ENCODE measurements at regions not wholly inside any gene's neighbourhood (a gene's known extent, or its start where the extent isn't known, plus 50 kb on each side); places are given as distances from the start of the nearest gene placed in this dataset.

DNA sequence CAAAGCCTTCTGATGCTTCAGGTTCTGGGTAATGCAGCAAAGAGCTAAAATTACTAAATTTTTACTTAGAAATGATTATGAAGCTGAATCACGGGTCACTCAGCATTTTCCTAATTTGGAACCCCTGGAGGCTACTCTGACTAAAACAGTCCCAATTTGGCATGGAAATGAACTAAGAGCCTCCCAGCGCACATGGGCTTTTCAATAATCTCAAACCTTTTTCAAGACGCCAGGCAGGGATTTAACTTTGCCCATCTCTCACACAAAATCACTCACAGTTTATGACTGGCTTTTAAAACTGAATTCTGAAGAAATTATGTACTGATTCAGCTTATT lies 68.3 kb downstream of the LLPH start:
- TF ChIP-seq GLIS3 (CRISPR knock-in tag; IDR thresholded peaks at IDR 0.05): no peak
- TF ChIP-seq ZFP3 (CRISPR knock-in tag; IDR thresholded peaks at IDR 0.05): no peak
- TF ChIP-seq ZNF70 (CRISPR knock-in tag; IDR thresholded peaks at IDR 0.05): no peak
- TF ChIP-seq, protein P1, sequence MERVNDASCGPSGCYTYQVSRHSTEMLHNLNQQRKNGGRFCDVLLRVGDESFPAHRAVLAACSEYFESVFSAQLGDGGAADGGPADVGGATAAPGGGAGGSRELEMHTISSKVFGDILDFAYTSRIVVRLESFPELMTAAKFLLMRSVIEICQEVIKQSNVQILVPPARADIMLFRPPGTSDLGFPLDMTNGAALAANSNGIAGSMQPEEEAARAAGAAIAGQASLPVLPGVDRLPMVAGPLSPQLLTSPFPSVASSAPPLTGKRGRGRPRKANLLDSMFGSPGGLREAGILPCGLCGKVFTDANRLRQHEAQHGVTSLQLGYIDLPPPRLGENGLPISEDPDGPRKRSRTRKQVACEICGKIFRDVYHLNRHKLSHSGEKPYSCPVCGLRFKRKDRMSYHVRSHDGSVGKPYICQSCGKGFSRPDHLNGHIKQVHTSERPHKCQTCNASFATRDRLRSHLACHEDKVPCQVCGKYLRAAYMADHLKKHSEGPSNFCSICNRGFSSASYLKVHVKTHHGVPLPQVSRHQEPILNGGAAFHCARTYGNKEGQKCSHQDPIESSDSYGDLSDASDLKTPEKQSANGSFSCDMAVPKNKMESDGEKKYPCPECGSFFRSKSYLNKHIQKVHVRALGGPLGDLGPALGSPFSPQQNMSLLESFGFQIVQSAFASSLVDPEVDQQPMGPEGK (CRISPR knock-in tag; IDR thresholded peaks at IDR 0.05; ENCODE audit: borderline replicate concordance): no peak
- TF ChIP-seq BACH2 (CRISPR knock-in tag; IDR thresholded peaks at IDR 0.05; ENCODE audit: borderline replicate concordance): no peak
- no peak for ATAC-seq

DNA sequence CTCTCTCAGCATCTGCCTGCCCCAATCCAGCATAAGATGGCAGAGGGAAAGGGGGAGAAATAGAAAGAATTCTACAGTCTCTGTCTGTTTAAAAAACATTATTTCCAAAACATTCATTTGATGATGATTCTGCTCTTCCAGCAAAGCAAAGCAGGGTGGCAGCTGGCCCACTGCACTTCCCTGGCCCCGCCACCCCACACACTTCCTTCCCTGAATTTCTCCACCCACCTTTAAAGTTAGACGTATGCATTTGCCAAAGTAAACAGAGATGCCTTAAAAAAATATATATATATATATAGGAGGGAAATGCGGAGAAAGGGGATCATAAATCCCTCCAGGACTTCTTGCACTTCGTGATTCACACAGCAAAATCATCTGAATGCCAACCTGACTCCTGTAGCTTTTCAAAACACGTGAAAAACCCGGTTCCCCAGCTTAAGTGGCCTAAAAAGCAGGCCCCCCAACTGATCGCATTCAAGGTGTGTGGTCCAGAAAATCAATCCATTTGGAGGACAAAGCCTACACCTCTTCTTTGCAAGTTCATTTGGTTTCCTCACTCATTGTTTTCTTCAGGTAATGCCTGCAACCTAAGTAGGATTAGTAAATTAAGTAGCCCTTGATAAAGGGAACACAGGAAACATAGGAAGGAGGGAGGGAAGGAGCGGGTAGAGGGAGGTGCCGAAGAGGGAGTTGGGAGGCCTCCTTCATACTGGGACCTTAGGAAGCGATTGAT lies 68.8 kb downstream of the LLPH start:
- TF ChIP-seq TCF4 (CRISPR knock-in tag; IDR thresholded peaks at IDR 0.05; ENCODE audit: borderline replicate concordance): no peak
- TF ChIP-seq ZC3H10 (CRISPR knock-in tag; IDR thresholded peaks at IDR 0.05): no peak
- TF ChIP-seq, protein P1 (CRISPR knock-in tag; IDR thresholded peaks at IDR 0.05; ENCODE audit: borderline replicate concordance): no peak
- TF ChIP-seq CSDC2 (CRISPR knock-in tag; IDR thresholded peaks at IDR 0.05): no peak
- TF ChIP-seq ZNF8 (CRISPR knock-in tag; IDR thresholded peaks at IDR 0.05): no peak
- TF ChIP-seq BACH2 (CRISPR knock-in tag; IDR thresholded peaks at IDR 0.05; ENCODE audit: borderline replicate concordance): no peak
- TF ChIP-seq ISL1 (CRISPR knock-in tag; IDR thresholded peaks at IDR 0.05): no peak
- TF ChIP-seq ESRRG (CRISPR knock-in tag; IDR thresholded peaks at IDR 0.05): no peak
- no peak for TF ChIP-seq ARNTL (CRISPR knock-in tag; IDR thresholded peaks at IDR 0.05; ENCODE audit: borderline replicate concordance, low read depth)
- TF ChIP-seq RARB (CRISPR knock-in tag; IDR thresholded peaks at IDR 0.05): no peak
- no peak for TF ChIP-seq GLIS3 (CRISPR knock-in tag; IDR thresholded peaks at IDR 0.05)
- TF ChIP-seq, protein P2, sequence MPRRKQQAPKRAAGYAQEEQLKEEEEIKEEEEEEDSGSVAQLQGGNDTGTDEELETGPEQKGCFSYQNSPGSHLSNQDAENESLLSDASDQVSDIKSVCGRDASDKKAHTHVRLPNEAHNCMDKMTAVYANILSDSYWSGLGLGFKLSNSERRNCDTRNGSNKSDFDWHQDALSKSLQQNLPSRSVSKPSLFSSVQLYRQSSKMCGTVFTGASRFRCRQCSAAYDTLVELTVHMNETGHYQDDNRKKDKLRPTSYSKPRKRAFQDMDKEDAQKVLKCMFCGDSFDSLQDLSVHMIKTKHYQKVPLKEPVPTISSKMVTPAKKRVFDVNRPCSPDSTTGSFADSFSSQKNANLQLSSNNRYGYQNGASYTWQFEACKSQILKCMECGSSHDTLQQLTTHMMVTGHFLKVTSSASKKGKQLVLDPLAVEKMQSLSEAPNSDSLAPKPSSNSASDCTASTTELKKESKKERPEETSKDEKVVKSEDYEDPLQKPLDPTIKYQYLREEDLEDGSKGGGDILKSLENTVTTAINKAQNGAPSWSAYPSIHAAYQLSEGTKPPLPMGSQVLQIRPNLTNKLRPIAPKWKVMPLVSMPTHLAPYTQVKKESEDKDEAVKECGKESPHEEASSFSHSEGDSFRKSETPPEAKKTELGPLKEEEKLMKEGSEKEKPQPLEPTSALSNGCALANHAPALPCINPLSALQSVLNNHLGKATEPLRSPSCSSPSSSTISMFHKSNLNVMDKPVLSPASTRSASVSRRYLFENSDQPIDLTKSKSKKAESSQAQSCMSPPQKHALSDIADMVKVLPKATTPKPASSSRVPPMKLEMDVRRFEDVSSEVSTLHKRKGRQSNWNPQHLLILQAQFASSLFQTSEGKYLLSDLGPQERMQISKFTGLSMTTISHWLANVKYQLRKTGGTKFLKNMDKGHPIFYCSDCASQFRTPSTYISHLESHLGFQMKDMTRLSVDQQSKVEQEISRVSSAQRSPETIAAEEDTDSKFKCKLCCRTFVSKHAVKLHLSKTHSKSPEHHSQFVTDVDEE (CRISPR knock-in tag; IDR thresholded peaks at IDR 0.05): no peak
- no peak for TF ChIP-seq ZNF565 (CRISPR knock-in tag; conservative IDR thresholded peaks at IDR 0.05; ENCODE audit: low read depth)
- no peak for TF ChIP-seq ZNF70 (CRISPR knock-in tag; IDR thresholded peaks at IDR 0.05)
- TF ChIP-seq TOX (CRISPR knock-in tag; IDR thresholded peaks at IDR 0.05; ENCODE audit: borderline replicate concordance): no peak
- TF ChIP-seq OSR1 (CRISPR knock-in tag; IDR thresholded peaks at IDR 0.05): no peak
- no peak for TF ChIP-seq SNAI2 (CRISPR knock-in tag; IDR thresholded peaks at IDR 0.05)
- TF ChIP-seq PPARA (CRISPR knock-in tag; IDR thresholded peaks at IDR 0.05; ENCODE audit: borderline replicate concordance): no peak
- TF ChIP-seq, protein P3, sequence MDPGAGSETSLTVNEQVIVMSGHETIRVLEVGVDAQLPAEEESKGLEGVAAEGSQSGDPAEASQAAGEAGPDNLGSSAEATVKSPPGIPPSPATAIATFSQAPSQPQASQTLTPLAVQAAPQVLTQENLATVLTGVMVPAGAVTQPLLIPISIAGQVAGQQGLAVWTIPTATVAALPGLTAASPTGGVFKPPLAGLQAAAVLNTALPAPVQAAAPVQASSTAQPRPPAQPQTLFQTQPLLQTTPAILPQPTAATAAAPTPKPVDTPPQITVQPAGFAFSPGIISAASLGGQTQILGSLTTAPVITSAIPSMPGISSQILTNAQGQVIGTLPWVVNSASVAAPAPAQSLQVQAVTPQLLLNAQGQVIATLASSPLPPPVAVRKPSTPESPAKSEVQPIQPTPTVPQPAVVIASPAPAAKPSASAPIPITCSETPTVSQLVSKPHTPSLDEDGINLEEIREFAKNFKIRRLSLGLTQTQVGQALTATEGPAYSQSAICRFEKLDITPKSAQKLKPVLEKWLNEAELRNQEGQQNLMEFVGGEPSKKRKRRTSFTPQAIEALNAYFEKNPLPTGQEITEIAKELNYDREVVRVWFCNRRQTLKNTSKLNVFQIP (CRISPR knock-in tag; IDR thresholded peaks at IDR 0.05; ENCODE audit: borderline replicate concordance, low read depth): no peak
- ATAC-seq: no peak

DNA sequence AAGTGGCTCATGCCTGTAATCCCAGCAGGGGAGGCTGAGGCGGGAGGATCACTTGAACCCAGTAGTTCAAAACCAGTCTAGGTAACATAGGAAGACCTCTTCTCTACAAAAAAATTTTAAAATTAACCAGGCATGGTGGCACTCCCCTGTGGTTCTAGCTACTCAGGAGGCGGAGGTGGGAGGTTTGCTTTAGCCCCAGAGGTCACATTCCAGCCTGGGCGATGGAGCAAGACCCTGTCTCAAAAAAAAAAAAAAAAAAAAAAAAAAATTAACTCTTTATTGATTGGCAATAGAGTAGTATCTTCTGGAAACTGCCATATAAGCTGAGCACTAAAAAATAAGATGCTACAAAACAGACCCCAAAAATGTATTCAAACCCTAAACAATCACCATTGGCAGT lies 69.5 kb downstream of the LLPH start:
- TF ChIP-seq, protein P2 (CRISPR knock-in tag; IDR thresholded peaks at IDR 0.05): no peak
- TF ChIP-seq ZFP30 (CRISPR knock-in tag; IDR thresholded peaks at IDR 0.05) (no peak), BACH2 (CRISPR knock-in tag; IDR thresholded peaks at IDR 0.05; ENCODE audit: borderline replicate concordance) (no peak), GLIS3 (CRISPR knock-in tag; IDR thresholded peaks at IDR 0.05) (no peak), ZC3H10 (CRISPR knock-in tag; IDR thresholded peaks at IDR 0.05) (no peak), ESRRG (CRISPR knock-in tag; IDR thresholded peaks at IDR 0.05) (no peak), RARB (CRISPR knock-in tag; IDR thresholded peaks at IDR 0.05) (no peak), OSR1 (CRISPR knock-in tag; IDR thresholded peaks at IDR 0.05) (no peak), ZNF70 (CRISPR knock-in tag; IDR thresholded peaks at IDR 0.05) (no peak), ZNF565 (CRISPR knock-in tag; conservative IDR thresholded peaks at IDR 0.05; ENCODE audit: low read depth) (no peak), ARNTL (CRISPR knock-in tag; IDR thresholded peaks at IDR 0.05; ENCODE audit: borderline replicate concordance, low read depth) (no peak), CSDC2 (CRISPR knock-in tag; IDR thresholded peaks at IDR 0.05) (no peak)
- TF ChIP-seq, protein P1 (CRISPR knock-in tag; IDR thresholded peaks at IDR 0.05; ENCODE audit: borderline replicate concordance): no peak
- TF ChIP-seq, protein P3 (CRISPR knock-in tag; IDR thresholded peaks at IDR 0.05; ENCODE audit: borderline replicate concordance, low read depth): no peak

More for the DNA sequence above, 69.5 kb downstream of the LLPH start:
- ATAC-seq: no peak

Data from SK-N-SH treated with all-trans-retinoic acid at 6 μM for 48 hours (cell line).